ENCODE measurements at regions not wholly inside any gene's neighbourhood (a gene's known extent, or its start where the extent isn't known, plus 50 kb on each side); places are given as distances from the start of the nearest gene placed in this dataset.
A peak's percentile ranks its signal among the peaks of the same experiment; 100 is the strongest.

- H3K9ac ChIP-seq (ENCODE audit: low read length in 3 of 3), result no peak overlapping the region
- DNase-seq (no peak), FAIRE-seq (no peak)
- H3K4me1 ChIP-seq (ENCODE audit: control insufficient read depth in 2 of 3, insufficient read depth in 2 of 3, low read depth in 1 of 3, low read length in 3 of 3), result no peaks in the 10 kb centered on the region
- intact Hi-C loops (cut with DNase I), result no loop called here
- H3K4me3 ChIP-seq (ENCODE audit: low read length in 3 of 3), result no peak overlapping the region
- no peaks in the 10 kb centered on the region for H3K36me3 ChIP-seq (ENCODE audit: control insufficient read depth in 2 of 3, insufficient read depth in 3 of 3, low read length in 3 of 3)
- H3K27me3 ChIP-seq (ENCODE audit: control insufficient read depth, insufficient read depth, low read length), result no peaks in the 10 kb centered on the region
- no peak overlapping the region for H3K27ac ChIP-seq (ENCODE audit: low read depth in 2 of 2, low read length in 2 of 2)
- no peaks in the 10 kb centered on the region for H3K9me3 ChIP-seq (ENCODE audit: control insufficient read depth in 2 of 3, insufficient read depth in 1 of 3, low read length in 3 of 3)
- TF ChIP-seq, protein P1, sequence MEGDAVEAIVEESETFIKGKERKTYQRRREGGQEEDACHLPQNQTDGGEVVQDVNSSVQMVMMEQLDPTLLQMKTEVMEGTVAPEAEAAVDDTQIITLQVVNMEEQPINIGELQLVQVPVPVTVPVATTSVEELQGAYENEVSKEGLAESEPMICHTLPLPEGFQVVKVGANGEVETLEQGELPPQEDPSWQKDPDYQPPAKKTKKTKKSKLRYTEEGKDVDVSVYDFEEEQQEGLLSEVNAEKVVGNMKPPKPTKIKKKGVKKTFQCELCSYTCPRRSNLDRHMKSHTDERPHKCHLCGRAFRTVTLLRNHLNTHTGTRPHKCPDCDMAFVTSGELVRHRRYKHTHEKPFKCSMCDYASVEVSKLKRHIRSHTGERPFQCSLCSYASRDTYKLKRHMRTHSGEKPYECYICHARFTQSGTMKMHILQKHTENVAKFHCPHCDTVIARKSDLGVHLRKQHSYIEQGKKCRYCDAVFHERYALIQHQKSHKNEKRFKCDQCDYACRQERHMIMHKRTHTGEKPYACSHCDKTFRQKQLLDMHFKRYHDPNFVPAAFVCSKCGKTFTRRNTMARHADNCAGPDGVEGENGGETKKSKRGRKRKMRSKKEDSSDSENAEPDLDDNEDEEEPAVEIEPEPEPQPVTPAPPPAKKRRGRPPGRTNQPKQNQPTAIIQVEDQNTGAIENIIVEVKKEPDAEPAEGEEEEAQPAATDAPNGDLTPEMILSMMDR (IDR thresholded peaks at IDR 0.05; ENCODE audit: borderline replicate concordance, extremely low read depth, insufficient read depth), result no peak
Observed at GRCh38 chr1:14129009-14129408, 429.0 kb downstream of the PRDM2 start.

- H3K27me3 ChIP-seq (ENCODE audit: control insufficient read depth, insufficient read depth, low read length), result no peaks in the 10 kb centered on the region
- TF ChIP-seq, protein P1 (IDR thresholded peaks at IDR 0.05; ENCODE audit: borderline replicate concordance, extremely low read depth, insufficient read depth), result no peak
- no peak overlapping the region for H3K4me3 ChIP-seq (ENCODE audit: low read length in 3 of 3)
- H3K27ac ChIP-seq (ENCODE audit: low read depth in 2 of 2, low read length in 2 of 2), result no peak overlapping the region
- no peaks in the 10 kb centered on the region for H3K4me1 ChIP-seq (ENCODE audit: control insufficient read depth in 2 of 3, insufficient read depth in 2 of 3, low read depth in 1 of 3, low read length in 3 of 3)
- no peaks in the 10 kb centered on the region for H3K9me3 ChIP-seq (ENCODE audit: control insufficient read depth in 2 of 3, insufficient read depth in 1 of 3, low read length in 3 of 3)
- no peaks in the 10 kb centered on the region for H3K36me3 ChIP-seq (ENCODE audit: control insufficient read depth in 2 of 3, insufficient read depth in 3 of 3, low read length in 3 of 3)
- FAIRE-seq (no peak), DNase-seq (peak in 2 of 5 donors; percentile 35 to 42)
- intact Hi-C loops (cut with DNase I), result no loop called here
- no peak overlapping the region for H3K9ac ChIP-seq (ENCODE audit: low read length in 3 of 3)
Observed at GRCh38 chr1:14135070-14135469, 435.1 kb downstream of the PRDM2 start.

DNA sequence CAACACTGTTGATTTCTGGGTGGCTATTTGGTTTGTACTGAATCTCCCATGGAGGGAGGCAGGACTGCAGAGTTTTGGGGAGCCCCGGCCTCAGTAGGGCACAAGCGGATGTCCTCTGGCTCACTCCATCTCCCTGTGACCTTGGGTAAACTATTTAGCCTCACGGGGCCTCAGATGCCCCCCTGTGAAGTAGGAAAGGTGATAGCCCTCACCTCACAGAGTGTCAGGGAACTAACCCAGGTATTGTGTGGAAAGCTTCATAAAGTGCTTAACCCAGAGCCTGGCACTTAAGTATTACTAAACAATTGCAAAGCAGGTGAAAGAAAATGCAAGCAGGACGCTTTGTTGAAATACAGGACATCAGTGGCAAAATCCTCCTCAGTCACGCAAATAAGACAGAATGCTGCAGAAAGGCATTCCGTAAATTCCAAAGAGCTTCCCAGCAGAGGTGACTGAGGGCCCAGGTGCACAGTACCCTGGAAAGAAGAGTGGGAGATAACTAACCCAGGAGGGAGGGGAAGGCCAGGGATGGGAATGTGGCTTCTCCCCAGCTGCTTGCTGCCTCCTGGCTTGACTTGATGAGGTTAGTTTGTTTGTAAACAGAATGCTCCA, 436.3 kb downstream of the PRDM2 start:
- Histone ChIP-seq H3K27me3 (ENCODE audit: control insufficient read depth, insufficient read depth, low read length) (no peaks in the 10 kb centered on the region), H3K9ac (ENCODE audit: low read length in 3 of 3) (no peak overlapping the region), H3K9me3 (ENCODE audit: control insufficient read depth in 2 of 3, insufficient read depth in 1 of 3, low read length in 3 of 3) (no peaks in the 10 kb centered on the region), H3K36me3 (ENCODE audit: control insufficient read depth in 2 of 3, insufficient read depth in 3 of 3, low read length in 3 of 3) (no peaks in the 10 kb centered on the region), H3K4me3 (ENCODE audit: low read length in 3 of 3) (no peak overlapping the region), H3K27ac (ENCODE audit: low read depth in 2 of 2, low read length in 2 of 2) (no peak overlapping the region), H3K4me1 (ENCODE audit: control insufficient read depth in 2 of 3, insufficient read depth in 2 of 3, low read depth in 1 of 3, low read length in 3 of 3) (peaks cover 0 to 3% (median 0%) of the 10 kb centered on the region in 3 donors)
- intact Hi-C loops (cut with DNase I), result no loop called here
- DNase-seq (no peak), FAIRE-seq (no peak)
- TF ChIP-seq, protein P1 (IDR thresholded peaks at IDR 0.05; ENCODE audit: borderline replicate concordance, extremely low read depth, insufficient read depth), result no peak

DNA sequence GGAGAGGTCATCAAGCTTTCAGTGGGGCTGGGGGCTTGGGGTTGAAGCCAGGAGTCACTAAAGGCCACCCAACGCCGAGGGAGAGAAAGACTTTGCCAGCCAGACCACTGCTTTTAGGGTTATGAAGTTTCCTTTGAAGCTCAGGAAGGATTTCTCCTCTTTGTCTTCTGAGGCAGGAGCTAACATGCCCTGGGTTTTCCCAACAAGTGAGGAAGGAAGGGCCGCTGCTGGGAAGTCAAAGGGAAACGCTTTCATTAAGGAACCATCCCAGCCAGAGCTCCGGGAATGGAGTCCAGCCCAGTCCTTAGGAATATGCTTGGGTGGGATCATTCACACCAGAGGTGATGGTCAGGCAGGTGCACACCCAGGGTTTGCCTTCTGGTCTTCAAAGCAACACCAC, 436.9 kb downstream of the PRDM2 start:
- TF ChIP-seq, protein P1 (IDR thresholded peaks at IDR 0.05; ENCODE audit: borderline replicate concordance, extremely low read depth, insufficient read depth), result no peak
- no peak for FAIRE-seq

More for the DNA sequence above, 436.9 kb downstream of the PRDM2 start:
- no peak overlapping the region for H3K4me3 ChIP-seq (ENCODE audit: low read length in 3 of 3)
- H3K27ac ChIP-seq (ENCODE audit: low read depth in 2 of 2, low read length in 2 of 2), result no peak overlapping the region
- no peaks in the 10 kb centered on the region for H3K27me3 ChIP-seq (ENCODE audit: control insufficient read depth, insufficient read depth, low read length)
- no peak overlapping the region for H3K9ac ChIP-seq (ENCODE audit: low read length in 3 of 3)
- peaks cover 0 to 5% (median 0%) of the 10 kb centered on the region in 3 donors for H3K4me1 ChIP-seq (ENCODE audit: control insufficient read depth in 2 of 3, insufficient read depth in 2 of 3, low read depth in 1 of 3, low read length in 3 of 3)
- intact Hi-C loops (cut with DNase I), result no loop called here
- H3K9me3 ChIP-seq (ENCODE audit: control insufficient read depth in 2 of 3, insufficient read depth in 1 of 3, low read length in 3 of 3), result no peaks in the 10 kb centered on the region
- no peak for DNase-seq
- H3K36me3 ChIP-seq (ENCODE audit: control insufficient read depth in 2 of 3, insufficient read depth in 3 of 3, low read length in 3 of 3), result no peaks in the 10 kb centered on the region
